HEK293T (cell line): ENCODE measurements at regions not wholly inside any gene's neighbourhood (a gene's known extent, or its start where the extent isn't known, plus 50 kb on each side); places are given as distances from the start of the nearest gene placed in this dataset.

Experiments
- ARNT ChIP-seq: fragments of 450-650 bp; IDR thresholded peaks from 2 replicates; pipeline ENCODE4 v1.6.1; 2017; ENCODE audit warnings: mild to moderate bottlenecking
- BHLHE40 ChIP-seq: fragments of 450-650 bp; IDR thresholded peaks from 2 replicates; pipeline ENCODE4 v1.6.1; 2016; ENCODE audit warnings: mild to moderate bottlenecking, moderate library complexity, borderline replicate concordance
- CTBP1 ChIP-seq: fragments of 450-650 bp; IDR thresholded peaks from 2 replicates; pipeline ENCODE4 v1.6.1; 2016; ENCODE audit warnings: borderline replicate concordance
- ELF4 ChIP-seq: fragments of 450-650 bp; IDR thresholded peaks from 2 replicates; pipeline ENCODE4 v1.6.1; 2017; ENCODE audit warnings: antibody characterized with exemption
- FOXK2 ChIP-seq: fragments of 450-650 bp; IDR thresholded peaks from 2 replicates; pipeline ENCODE4 v1.6.1; 2016; ENCODE audit warnings: mild to moderate bottlenecking
- FOXM1 ChIP-seq: fragments of 450-650 bp; IDR thresholded peaks from 2 replicates; pipeline ENCODE4 v1.6.1; 2017; ENCODE audit warnings: mild to moderate bottlenecking, borderline replicate concordance
- LEF1 ChIP-seq: fragments of 450-650 bp; IDR thresholded peaks from 2 replicates; pipeline ENCODE4 v1.6.1; 2017; ENCODE audit warnings: mild to moderate bottlenecking, borderline replicate concordance
- NFRKB ChIP-seq: fragments of 450-650 bp; IDR thresholded peaks from 2 replicates; pipeline ENCODE4 v1.6.1; 2016; ENCODE audit warnings: mild to moderate bottlenecking, moderate library complexity
- SP1 ChIP-seq: fragments of 450-650 bp; IDR thresholded peaks from 2 replicates; pipeline ENCODE4 v1.6.1; 2017
- SUZ12 ChIP-seq: fragments of 450-650 bp; IDR thresholded peaks from 2 replicates; pipeline ENCODE4 v1.6.1; 2016; ENCODE audit warnings: mild to moderate bottlenecking
- TARDBP ChIP-seq: fragments of 450-650 bp; IDR thresholded peaks from 2 replicates; pipeline ENCODE4 v1.6.1; 2016

GRCh38 chr4:32988165-32988811 lies 2268.1 kb downstream of the PCDH7 start:
- TF ChIP-seq SP1 (no peak), NFRKB (no peak), ARNT (no peak), FOXM1 (no peak), LEF1 (no peak), ELF4 (no peak), FOXK2 (no peak), TARDBP (no peak), BHLHE40 (no peak), CTBP1 (no peak), SUZ12 (no peak)
